ENCODE measurements at regions not wholly inside any gene's neighbourhood (a gene's known extent, or its start where the extent isn't known, plus 50 kb on each side); places are given as distances from the start of the nearest gene placed in this dataset.

DNA sequence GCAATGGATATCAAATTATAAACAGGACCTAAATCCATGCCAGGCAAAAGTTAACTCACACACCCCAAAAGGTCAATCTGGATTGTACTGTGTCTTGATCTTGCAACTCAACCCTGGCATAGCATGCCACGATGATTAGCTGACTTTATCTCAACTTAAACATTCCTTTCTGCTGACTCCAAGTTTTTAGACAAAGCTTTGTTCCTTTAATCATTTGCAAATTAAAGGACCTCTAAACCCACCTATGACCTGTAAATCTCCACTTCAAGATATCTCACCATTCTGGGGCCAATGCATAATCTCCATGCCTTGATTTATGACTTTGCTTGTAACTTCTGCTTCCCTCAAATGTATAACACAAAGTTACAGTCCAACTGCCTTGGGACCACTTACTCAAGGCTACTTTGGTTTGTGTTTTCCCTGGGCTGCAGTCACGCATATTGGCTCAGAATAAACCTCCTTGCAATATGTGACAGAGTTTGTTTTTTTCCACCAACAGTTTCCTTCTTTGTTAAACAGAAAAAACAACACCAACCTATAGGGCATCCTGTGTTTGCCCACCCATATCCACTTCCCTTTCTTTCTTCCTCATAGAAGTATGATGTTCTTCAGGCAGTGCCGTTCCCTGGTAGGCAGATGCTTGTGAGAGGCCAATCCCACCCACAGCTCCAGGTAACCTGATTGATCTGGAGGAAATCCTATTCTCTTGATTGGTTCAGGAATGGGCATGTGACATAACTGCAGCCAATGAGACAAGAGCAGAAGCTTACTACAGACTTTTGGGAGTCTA, 390.6 kb upstream of the ERCC4 start:
- TF ChIP-seq, protein P1, sequence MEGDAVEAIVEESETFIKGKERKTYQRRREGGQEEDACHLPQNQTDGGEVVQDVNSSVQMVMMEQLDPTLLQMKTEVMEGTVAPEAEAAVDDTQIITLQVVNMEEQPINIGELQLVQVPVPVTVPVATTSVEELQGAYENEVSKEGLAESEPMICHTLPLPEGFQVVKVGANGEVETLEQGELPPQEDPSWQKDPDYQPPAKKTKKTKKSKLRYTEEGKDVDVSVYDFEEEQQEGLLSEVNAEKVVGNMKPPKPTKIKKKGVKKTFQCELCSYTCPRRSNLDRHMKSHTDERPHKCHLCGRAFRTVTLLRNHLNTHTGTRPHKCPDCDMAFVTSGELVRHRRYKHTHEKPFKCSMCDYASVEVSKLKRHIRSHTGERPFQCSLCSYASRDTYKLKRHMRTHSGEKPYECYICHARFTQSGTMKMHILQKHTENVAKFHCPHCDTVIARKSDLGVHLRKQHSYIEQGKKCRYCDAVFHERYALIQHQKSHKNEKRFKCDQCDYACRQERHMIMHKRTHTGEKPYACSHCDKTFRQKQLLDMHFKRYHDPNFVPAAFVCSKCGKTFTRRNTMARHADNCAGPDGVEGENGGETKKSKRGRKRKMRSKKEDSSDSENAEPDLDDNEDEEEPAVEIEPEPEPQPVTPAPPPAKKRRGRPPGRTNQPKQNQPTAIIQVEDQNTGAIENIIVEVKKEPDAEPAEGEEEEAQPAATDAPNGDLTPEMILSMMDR (IDR thresholded peaks at IDR 0.05): no peak
- no peak for TF ChIP-seq POLR2A (IDR thresholded peaks at IDR 0.05)
